Sigmoid colon (tissue), 4 donors: ENCODE measurements at regions not wholly inside any gene's neighbourhood (a gene's known extent, or its start where the extent isn't known, plus 50 kb on each side); places are given as distances from the start of the nearest gene placed in this dataset.

Source experiments
- CTCF ChIP-seq, 4 experiments: fragments of 450-650 bp in 3 of 4; fragments of 200-600 bp in 1 of 4; IDR thresholded peaks; one replicate each; pipeline ENCODE4 v1.5.1; 2016 to 2019; ENCODE audit warnings: antibody characterized with exemption in 4 of 4, mild to moderate bottlenecking in 3 of 4, moderate library complexity in 2 of 4
- POLR2AphosphoS5 ChIP-seq, 4 donors: sonication (generic); formaldehyde crosslinking; IDR thresholded peaks; one replicate each; pipeline ENCODE4 v1.6.1; 2017; ENCODE audit warnings: antibody characterized with exemption in 4 of 4

- TF ChIP-seq CTCF (IDR thresholded peaks at IDR 0.05) (no peak), POLR2AphosphoS5 (IDR thresholded peaks at IDR 0.05) (no peak)
These were observed 83.2 kb upstream of the EED start for GRCh38 chr11:86161336-86161735.
